ENCODE measurements at regions not wholly inside any gene's neighbourhood (a gene's known extent, or its start where the extent isn't known, plus 50 kb on each side); places are given as distances from the start of the nearest gene placed in this dataset.

GRCh38 chr15:96097661-96098060 is 232.8 kb upstream of the NR2F2 start:
- H3K36me3 Mint-ChIP-seq (ENCODE audit: unreplicated experiment), result no peaks in the 10 kb centered on the region
- no peak overlapping the region for H3K27ac Mint-ChIP-seq (ENCODE audit: unreplicated experiment)
- no peak for TF ChIP-seq CTCF (IDR thresholded peaks at IDR 0.05; ENCODE audit: partially characterized antibody, unreplicated experiment)
- H3K4me3 Mint-ChIP-seq (ENCODE audit: unreplicated experiment), result no peak overlapping the region
- no peaks in the 10 kb centered on the region for H3K4me1 Mint-ChIP-seq (ENCODE audit: low read depth, unreplicated experiment)
- no peak for DNase-seq
- H3K9me3 Mint-ChIP-seq (ENCODE audit: unreplicated experiment), result no peaks in the 10 kb centered on the region
- H3K27me3 Mint-ChIP-seq (ENCODE audit: unreplicated experiment), result no peaks in the 10 kb centered on the region

- no peak overlapping the region for H3K27ac Mint-ChIP-seq (ENCODE audit: unreplicated experiment)
- no peak for TF ChIP-seq CTCF (IDR thresholded peaks at IDR 0.05; ENCODE audit: partially characterized antibody, unreplicated experiment)
- DNase-seq, result no peak
- H3K27me3 Mint-ChIP-seq (ENCODE audit: unreplicated experiment), result no peaks in the 10 kb centered on the region
- H3K36me3 Mint-ChIP-seq (ENCODE audit: unreplicated experiment), result no peaks in the 10 kb centered on the region
- H3K4me3 Mint-ChIP-seq (ENCODE audit: unreplicated experiment), result no peak overlapping the region
- no peaks in the 10 kb centered on the region for H3K9me3 Mint-ChIP-seq (ENCODE audit: unreplicated experiment)
- peaks cover 2% of the 10 kb centered on the region for H3K4me1 Mint-ChIP-seq (ENCODE audit: low read depth, unreplicated experiment)
These were observed 227.9 kb upstream of the NR2F2 start for GRCh38 chr15:96102631-96103030.

GRCh38 chr15:96106181-96106580 is 224.3 kb upstream of the NR2F2 start:
- Mint-ChIP-seq H3K4me1 (ENCODE audit: low read depth, unreplicated experiment) (peaks cover 2% of the 10 kb centered on the region), H3K27me3 (ENCODE audit: unreplicated experiment) (no peaks in the 10 kb centered on the region), H3K4me3 (ENCODE audit: unreplicated experiment) (no peak overlapping the region), H3K36me3 (ENCODE audit: unreplicated experiment) (no peaks in the 10 kb centered on the region), H3K9me3 (ENCODE audit: unreplicated experiment) (no peaks in the 10 kb centered on the region), H3K27ac (ENCODE audit: unreplicated experiment) (no peak overlapping the region)
- no peak for TF ChIP-seq CTCF (IDR thresholded peaks at IDR 0.05; ENCODE audit: partially characterized antibody, unreplicated experiment)
- no peak for DNase-seq

GRCh38 chr15:96106628-96107027 is 223.9 kb upstream of the NR2F2 start:
- Mint-ChIP-seq H3K36me3 (ENCODE audit: unreplicated experiment) (no peaks in the 10 kb centered on the region), H3K4me3 (ENCODE audit: unreplicated experiment) (no peak overlapping the region), H3K4me1 (ENCODE audit: low read depth, unreplicated experiment) (peaks cover 2% of the 10 kb centered on the region), H3K27me3 (ENCODE audit: unreplicated experiment) (no peaks in the 10 kb centered on the region), H3K27ac (ENCODE audit: unreplicated experiment) (no peak overlapping the region), H3K9me3 (ENCODE audit: unreplicated experiment) (no peaks in the 10 kb centered on the region)
- TF ChIP-seq CTCF (IDR thresholded peaks at IDR 0.05; ENCODE audit: partially characterized antibody, unreplicated experiment), result no peak
- DNase-seq, result no peak

- Mint-ChIP-seq H3K9me3 (ENCODE audit: unreplicated experiment) (no peaks in the 10 kb centered on the region), H3K27me3 (ENCODE audit: unreplicated experiment) (no peaks in the 10 kb centered on the region)
These were observed 222.6 kb upstream of the NR2F2 start for GRCh38 chr15:96107916-96108315.

More at GRCh38 chr15:96107916-96108315, 222.6 kb upstream of the NR2F2 start:
- no peak for DNase-seq
- no peaks in the 10 kb centered on the region for H3K36me3 Mint-ChIP-seq (ENCODE audit: unreplicated experiment)
- TF ChIP-seq CTCF (IDR thresholded peaks at IDR 0.05; ENCODE audit: partially characterized antibody, unreplicated experiment), result no peak
- H3K4me3 Mint-ChIP-seq (ENCODE audit: unreplicated experiment), result no peak overlapping the region
- peaks cover 2% of the 10 kb centered on the region for H3K4me1 Mint-ChIP-seq (ENCODE audit: low read depth, unreplicated experiment)
- H3K27ac Mint-ChIP-seq (ENCODE audit: unreplicated experiment), result no peak overlapping the region

Data from glutamatergic neuron (in vitro differentiated cells).